Mesendoderm (in vitro differentiated cells): ENCODE measurements at regions not wholly inside any gene's neighbourhood (a gene's known extent, or its start where the extent isn't known, plus 50 kb on each side); places are given as distances from the start of the nearest gene placed in this dataset.
"Not testable (repeated sequence)": the region's sequence is repeated elsewhere in the genome, so short reads cannot be mapped to it uniquely, and the experiment has no call there.

ENCODE experiments used
- DNase-seq: peaks from one replicate; pipeline ENCODE4 v3.0.0; 2013
- H2AK5ac ChIP-seq: 2 replicates; pipeline ENCODE4 v1.6.1; 2013; ENCODE audit warnings: low read length, inconsistent platforms
- H2BK120ac ChIP-seq: 2 replicates; pipeline ENCODE4 v1.6.1; 2013; ENCODE audit warnings: low read depth, mild to moderate bottlenecking, low read length, moderate library complexity, mixed read lengths
- H2BK15ac ChIP-seq: replicated peaks from 2 replicates; pipeline ENCODE4 v1.6.1; 2013; ENCODE audit warnings: low read depth, mild to moderate bottlenecking, moderate library complexity
- H2BK5ac ChIP-seq: 2 replicates; pipeline ENCODE4 v1.6.1; 2013; ENCODE audit warnings: low read length, inconsistent platforms
- H3K18ac ChIP-seq: 2 replicates; pipeline ENCODE4 v1.6.1; 2013; ENCODE audit warnings: mild to moderate bottlenecking, low read length, mixed read lengths
- H3K23ac ChIP-seq: one replicate; pipeline ENCODE4 v1.6.1; 2013; ENCODE audit warnings: low read length
- H3K27ac ChIP-seq: 2 replicates; pipeline ENCODE4 v1.5.1; 2013; ENCODE audit warnings: low read depth, mild to moderate bottlenecking, inconsistent platforms, low read length, moderate library complexity
- H3K27me3 ChIP-seq: 2 replicates; pipeline ENCODE4 v1.6.1; 2013; ENCODE audit warnings: low read length, control low read depth, mild to moderate bottlenecking, inconsistent platforms; ENCODE audit not compliant: insufficient read depth, poor library complexity
- H3K36me3 ChIP-seq: 2 replicates; pipeline ENCODE4 v1.6.1; 2013; ENCODE audit warnings: low read length, inconsistent platforms; ENCODE audit not compliant: control insufficient read depth, insufficient read depth
- H3K4ac ChIP-seq: one replicate; pipeline ENCODE4 v1.6.1; 2013; ENCODE audit warnings: low read depth, mild to moderate bottlenecking, low read length, moderate library complexity
- H3K4me1 ChIP-seq: 2 replicates; pipeline ENCODE4 v1.6.1; 2013; ENCODE audit warnings: low read depth, low read length, inconsistent platforms; ENCODE audit not compliant: control insufficient read depth
- H3K4me2 ChIP-seq: 2 replicates; pipeline ENCODE4 v1.6.1; 2013; ENCODE audit warnings: low read length
- H3K4me3 ChIP-seq: 2 replicates; pipeline ENCODE4 v1.5.1; 2013; ENCODE audit warnings: mild to moderate bottlenecking, low read length
- H3K56ac ChIP-seq: one replicate; pipeline ENCODE4 v1.6.1; 2013; ENCODE audit warnings: low read length
- H3K79me1 ChIP-seq: 2 replicates; pipeline ENCODE4 v1.6.1; 2013; ENCODE audit warnings: low read length, inconsistent platforms
- H3K79me2 ChIP-seq: 2 replicates; pipeline ENCODE4 v1.6.1; 2013; ENCODE audit warnings: mild to moderate bottlenecking, low read length; ENCODE audit not compliant: control insufficient read depth, insufficient read depth
- H3K9ac ChIP-seq: 2 replicates; pipeline ENCODE4 v1.6.1; 2013; ENCODE audit warnings: low read length, inconsistent platforms
- H4K5ac ChIP-seq: one replicate; pipeline ENCODE4 v1.6.1; 2013; ENCODE audit warnings: low read length
- H4K8ac ChIP-seq: one replicate; pipeline ENCODE4 v1.6.1; 2013; ENCODE audit warnings: low read depth, mild to moderate bottlenecking, control low read depth, low read length, moderate library complexity
- WGBS: extraction: QIAGEN DNeasy Blood & Tissue Kit; methylation state at CpG from one replicate; pipeline ENCODE4 v1.1.7; 2013; ENCODE audit warnings: low lambda C conversion rate, missing lambda C conversion rate; ENCODE audit not compliant: insufficient coverage; ENCODE audit errors: extremely low coverage; 5-methylcytosine and 5-hydroxymethylcytosine counted together

- no peak for DNase-seq
- H4K5ac ChIP-seq: no peak overlapping the region
- H3K9ac ChIP-seq: no peak overlapping the region
- no peak overlapping the region for H3K4ac ChIP-seq
- H3K4me1 ChIP-seq: no peaks in the 10 kb centered on the region
- no peak overlapping the region for H3K4me3 ChIP-seq
- no peak overlapping the region for H3K18ac ChIP-seq
- no peak overlapping the region for H2BK15ac ChIP-seq
- H3K79me1 ChIP-seq: no peaks in the 10 kb centered on the region
- no peak overlapping the region for H2AK5ac ChIP-seq
- WGBS: no CpG with 5 or more reads among the region's 9 CpGs
- no peaks in the 10 kb centered on the region for H3K27me3 ChIP-seq
- no peak overlapping the region for H3K23ac ChIP-seq
- no peak overlapping the region for H2BK5ac ChIP-seq
- H3K4me2 ChIP-seq: no peak overlapping the region
- H4K8ac ChIP-seq: no peak overlapping the region
- no peak overlapping the region for H2BK120ac ChIP-seq
- H3K27ac ChIP-seq: no peak overlapping the region
- H3K56ac ChIP-seq: no peak overlapping the region
- H3K36me3 ChIP-seq: no peaks in the 10 kb centered on the region
- no peaks in the 10 kb centered on the region for H3K79me2 ChIP-seq
These were observed 80.1 kb upstream of the SH3PXD2B start for GRCh38 chr5:172534229-172535107.

GRCh38 chr5:172533399-172534228, 79.3 kb upstream of the SH3PXD2B start:
- Histone ChIP-seq H2AK5ac (no peak overlapping the region), H4K8ac (no peak overlapping the region), H3K56ac (no peak overlapping the region), H3K4me3 (no peak overlapping the region), H3K18ac (no peak overlapping the region), H3K79me1 (no peaks in the 10 kb centered on the region), H2BK120ac (no peak overlapping the region), H3K4me1 (no peaks in the 10 kb centered on the region), H3K79me2 (no peaks in the 10 kb centered on the region), H2BK5ac (no peak overlapping the region), H4K5ac (no peak overlapping the region), H3K27me3 (no peaks in the 10 kb centered on the region), H3K9ac (no peak overlapping the region), H3K4ac (no peak overlapping the region), H3K36me3 (no peaks in the 10 kb centered on the region), H2BK15ac (no peak overlapping the region), H3K23ac (no peak overlapping the region), H3K4me2 (no peak overlapping the region), H3K27ac (no peak overlapping the region)
- no peak for DNase-seq
- no CpG with 5 or more reads among the region's 12 CpGs for WGBS

GRCh38 chr5:172533058-172533398, 78.7 kb upstream of the SH3PXD2B start:
- H3K23ac ChIP-seq: no peak overlapping the region
- no peak for DNase-seq
- H4K5ac ChIP-seq: no peak overlapping the region
- H2AK5ac ChIP-seq: no peak overlapping the region
- no peak overlapping the region for H2BK5ac ChIP-seq
- no peaks in the 10 kb centered on the region for H3K79me1 ChIP-seq
- H2BK120ac ChIP-seq: no peak overlapping the region
- H3K4ac ChIP-seq: no peak overlapping the region
- no CpG with 5 or more reads among the region's 10 CpGs for WGBS
- no peak overlapping the region for H3K56ac ChIP-seq
- no peaks in the 10 kb centered on the region for H3K27me3 ChIP-seq
- H4K8ac ChIP-seq: no peak overlapping the region
- H3K4me2 ChIP-seq: no peak overlapping the region
- no peaks in the 10 kb centered on the region for H3K36me3 ChIP-seq
- no peak overlapping the region for H3K18ac ChIP-seq
- H2BK15ac ChIP-seq: no peak overlapping the region
- H3K27ac ChIP-seq: no peak overlapping the region
- H3K4me3 ChIP-seq: no peak overlapping the region
- H3K79me2 ChIP-seq: no peaks in the 10 kb centered on the region
- no peak overlapping the region for H3K9ac ChIP-seq
- no peaks in the 10 kb centered on the region for H3K4me1 ChIP-seq

GRCh38 chr5:172532439-172532838, 78.1 kb upstream of the SH3PXD2B start:
- H2AK5ac ChIP-seq, H3K18ac ChIP-seq, H3K4me3 ChIP-seq, H3K56ac ChIP-seq, H3K4ac ChIP-seq, H3K79me1 ChIP-seq, H3K79me2 ChIP-seq, H4K5ac ChIP-seq, H3K9ac ChIP-seq, H2BK5ac ChIP-seq, H3K23ac ChIP-seq, H3K36me3 ChIP-seq, H3K27ac ChIP-seq, H2BK15ac ChIP-seq, DNase-seq, H3K4me2 ChIP-seq, H3K27me3 ChIP-seq, H3K4me1 ChIP-seq, H4K8ac ChIP-seq, H2BK120ac ChIP-seq: not testable (repeated sequence)
- no CpG with 5 or more reads among the region's 8 CpGs for WGBS

GRCh38 chr5:172531704-172532026, 77.3 kb upstream of the SH3PXD2B start:
- Histone ChIP-seq H4K5ac (no peak overlapping the region), H3K4me2 (no peak overlapping the region), H3K9ac (no peak overlapping the region), H3K36me3 (no peaks in the 10 kb centered on the region), H3K27ac (no peak overlapping the region), H2BK15ac (no peak overlapping the region), H4K8ac (no peak overlapping the region), H3K23ac (no peak overlapping the region), H3K56ac (no peak overlapping the region), H3K4me3 (no peak overlapping the region), H2AK5ac (no peak overlapping the region), H3K27me3 (no peaks in the 10 kb centered on the region), H3K79me1 (no peaks in the 10 kb centered on the region), H3K4me1 (no peaks in the 10 kb centered on the region), H2BK5ac (no peak overlapping the region), H3K18ac (no peak overlapping the region), H3K79me2 (no peaks in the 10 kb centered on the region), H3K4ac (no peak overlapping the region), H2BK120ac (no peak overlapping the region)
- WGBS: no CpG with 5 or more reads among the region's 2 CpGs
- DNase-seq: no peak
